ENCODE measurements at regions not wholly inside any gene's neighbourhood (a gene's known extent, or its start where the extent isn't known, plus 50 kb on each side); places are given as distances from the start of the nearest gene placed in this dataset.

- FAIRE-seq (no peak), DNase-seq (ENCODE audit: insufficient read length, low spot score) (no peak)
Measured at GRCh38 chr1:193634876-193635275, 448.5 kb upstream of the B3GALT2 start.

GRCh38 chr1:193634470-193634869, 448.1 kb upstream of the B3GALT2 start:
- FAIRE-seq = no peak
- DNase-seq (ENCODE audit: insufficient read length, low spot score) = no peak

DNA sequence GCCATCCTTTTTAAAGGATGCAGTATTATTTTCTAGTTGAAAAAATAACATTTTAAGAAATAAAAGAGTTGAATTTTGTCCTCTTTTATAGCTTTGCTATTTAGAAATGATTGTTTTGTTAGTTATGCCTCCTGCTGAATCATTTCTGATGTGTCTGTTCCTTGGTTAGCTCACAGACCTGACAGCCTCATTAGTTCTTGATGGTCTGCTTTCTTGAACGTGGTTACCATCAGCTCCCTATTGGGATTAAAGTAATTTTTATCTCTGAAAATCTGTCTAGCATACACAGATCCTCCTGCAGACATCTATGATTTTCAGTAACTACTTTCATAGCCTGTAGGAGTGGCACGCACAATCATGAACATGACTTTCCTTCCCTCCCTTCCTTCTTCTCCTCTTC, 447.6 kb upstream of the B3GALT2 start:
- FAIRE-seq (no peak), DNase-seq (ENCODE audit: insufficient read length, low spot score) (no peak)

- DNase-seq (ENCODE audit: insufficient read length, low spot score) = no peak
- FAIRE-seq = no peak
Measured at GRCh38 chr1:193633093-193633492, 446.7 kb upstream of the B3GALT2 start.

DNA sequence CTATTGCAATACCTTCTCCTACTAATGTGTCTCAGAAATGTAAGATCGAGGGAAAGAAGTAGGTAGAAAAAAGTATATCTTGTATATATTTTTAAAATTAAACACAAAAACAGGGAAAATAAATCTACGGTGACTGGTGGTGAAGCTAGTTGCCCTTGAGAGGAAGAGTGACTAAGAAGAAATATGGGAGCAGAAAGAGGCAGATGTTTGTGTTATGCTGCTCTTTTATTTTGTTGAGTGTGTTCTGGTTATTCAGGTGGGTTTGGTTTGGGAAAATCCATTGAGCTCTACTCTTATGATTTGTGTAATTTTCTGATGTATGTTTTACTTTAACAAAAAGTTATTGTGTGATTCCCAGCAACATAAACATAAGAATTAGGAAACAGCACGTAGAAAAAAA, 444.9 kb upstream of the B3GALT2 start:
- no peak for FAIRE-seq
- DNase-seq (ENCODE audit: insufficient read length, low spot score) = no peak

GRCh38 chr1:193629875-193630274, 443.5 kb upstream of the B3GALT2 start:
- FAIRE-seq (no peak), DNase-seq (ENCODE audit: insufficient read length, low spot score) (no peak)

GRCh38 chr1:193626695-193627094, 440.3 kb upstream of the B3GALT2 start:
- DNase-seq (ENCODE audit: insufficient read length, low spot score) (no peak), FAIRE-seq (no peak)

- FAIRE-seq (no peak), DNase-seq (ENCODE audit: insufficient read length, low spot score) (no peak)
Measured at GRCh38 chr1:193625255-193625654, 438.8 kb upstream of the B3GALT2 start.

DNA sequence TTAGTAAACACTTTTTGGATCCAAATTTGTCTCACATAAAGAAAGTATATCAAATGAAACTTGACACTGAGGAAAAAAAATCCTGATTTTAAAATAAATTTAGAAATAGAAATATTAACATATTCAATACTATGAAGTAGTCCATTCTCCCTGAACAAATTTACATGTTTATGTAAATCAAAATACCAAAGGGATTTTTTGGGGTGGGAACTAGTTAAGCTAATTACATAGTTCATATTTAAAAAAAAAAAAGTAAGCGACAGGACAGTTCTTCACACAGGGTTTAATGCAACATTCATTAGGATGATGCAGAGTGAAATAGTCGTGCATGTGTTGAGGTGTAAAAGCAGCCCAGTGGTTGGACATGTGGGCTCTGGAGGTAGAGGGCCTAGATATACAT, 433.5 kb upstream of the B3GALT2 start:
- no peak for FAIRE-seq
- DNase-seq (ENCODE audit: insufficient read length, low spot score) = no peak

GRCh38 chr1:193614817-193615216, 428.4 kb upstream of the B3GALT2 start:
- DNase-seq (ENCODE audit: insufficient read length, low spot score) (no peak), FAIRE-seq (no peak)

DNA sequence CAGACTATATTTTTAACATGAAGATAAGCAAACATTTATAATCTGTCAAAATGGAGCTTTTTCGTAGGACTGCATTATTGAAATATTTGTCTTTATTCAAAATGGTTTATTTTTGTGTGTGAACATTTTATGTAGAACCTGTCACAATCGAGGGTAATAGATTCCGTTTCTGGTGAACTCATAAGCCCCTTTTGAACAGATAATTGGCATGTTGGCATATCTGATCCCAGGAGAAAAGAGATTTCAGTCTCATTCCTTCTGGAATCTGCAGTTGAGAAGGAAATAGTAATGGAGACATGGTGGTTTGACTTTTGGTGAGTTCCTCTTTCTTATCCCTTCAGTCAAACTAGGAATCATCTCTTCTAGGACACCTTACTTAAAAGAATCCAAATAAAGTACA, 427.9 kb upstream of the B3GALT2 start:
- DNase-seq (ENCODE audit: insufficient read length, low spot score) (no peak), FAIRE-seq (no peak)

GRCh38 chr1:193613041-193613440, 426.6 kb upstream of the B3GALT2 start:
- no peak for FAIRE-seq
- no peak for DNase-seq (ENCODE audit: insufficient read length, low spot score)

DNA sequence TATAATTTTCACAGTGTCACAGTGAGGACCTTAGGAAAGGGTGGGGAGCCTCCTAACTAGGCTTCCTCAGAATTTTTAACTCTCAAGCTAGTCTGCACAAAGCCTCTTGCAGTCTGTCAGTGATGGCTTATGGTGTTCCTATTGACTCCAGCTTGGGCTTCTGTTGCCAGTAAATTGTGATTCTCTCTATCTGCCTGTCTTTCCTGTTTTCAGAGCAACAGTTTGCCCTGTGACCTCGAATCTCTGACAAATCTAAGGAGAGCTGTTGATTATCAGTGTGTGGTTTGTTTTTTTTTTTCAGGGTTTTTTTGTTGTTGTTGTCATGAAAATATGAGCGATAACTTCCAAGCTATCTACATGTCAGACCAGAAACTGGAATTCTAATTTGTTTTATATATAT, 423.2 kb upstream of the B3GALT2 start:
- no peak for FAIRE-seq
- no peak for DNase-seq (ENCODE audit: insufficient read length, low spot score)

GRCh38 chr1:193607787-193608186, 421.4 kb upstream of the B3GALT2 start:
- FAIRE-seq = no peak

GRCh38 chr1:193606035-193606434, 419.6 kb upstream of the B3GALT2 start:
- FAIRE-seq (no peak), DNase-seq (ENCODE audit: insufficient read length, low spot score) (no peak)

More at GRCh38 chr1:193607787-193608186, 421.4 kb upstream of the B3GALT2 start:
- DNase-seq (ENCODE audit: insufficient read length, low spot score) = no peak

DNA sequence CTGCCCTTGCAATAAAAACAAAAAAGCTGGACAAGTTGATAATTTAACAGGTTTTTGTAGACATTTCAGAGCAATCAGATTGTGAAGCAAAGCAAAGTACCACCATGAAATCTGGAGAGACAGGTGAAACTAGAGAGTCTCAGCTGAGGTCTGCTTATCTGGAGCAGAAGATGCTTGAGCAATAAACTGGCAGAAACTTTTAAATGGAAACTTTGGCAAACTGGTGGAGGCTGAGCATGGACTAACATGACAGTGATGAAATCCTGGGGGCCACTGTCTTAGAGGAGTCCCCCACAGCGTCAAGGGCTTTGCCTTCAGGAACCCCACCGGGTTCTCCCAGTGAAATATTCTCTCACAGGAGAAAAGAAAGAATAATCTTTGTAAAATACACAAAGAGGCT, 416.3 kb upstream of the B3GALT2 start:
- DNase-seq (ENCODE audit: insufficient read length, low spot score) = no peak
- no peak for FAIRE-seq

GRCh38 chr1:193593147-193593885, 406.9 kb upstream of the B3GALT2 start:
- no peak for FAIRE-seq
- no peak for DNase-seq (ENCODE audit: insufficient read length, low spot score)

DNA sequence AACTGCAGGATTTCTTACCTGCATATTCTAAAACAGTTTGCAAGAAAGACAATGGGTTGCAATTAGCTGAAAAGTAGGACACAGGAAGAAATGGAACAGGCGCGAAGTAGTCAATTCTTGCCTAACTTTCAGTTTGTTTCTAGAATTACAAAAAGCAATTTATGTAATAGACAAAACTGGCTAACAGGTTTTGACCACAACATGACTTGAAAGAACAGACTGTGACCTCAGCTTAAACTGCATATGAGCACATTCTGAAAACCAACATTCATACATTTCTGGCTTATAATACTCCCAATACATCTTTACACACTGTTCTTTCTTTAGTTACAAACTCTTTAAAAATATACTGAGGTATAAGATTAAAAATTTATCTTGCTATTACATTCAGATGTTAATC, 405.9 kb upstream of the B3GALT2 start:
- FAIRE-seq (no peak), DNase-seq (ENCODE audit: insufficient read length, low spot score) (no peak)

GRCh38 chr1:193590102-193590501, 403.7 kb upstream of the B3GALT2 start:
- no peak for DNase-seq (ENCODE audit: insufficient read length, low spot score)
- no peak for FAIRE-seq

DNA sequence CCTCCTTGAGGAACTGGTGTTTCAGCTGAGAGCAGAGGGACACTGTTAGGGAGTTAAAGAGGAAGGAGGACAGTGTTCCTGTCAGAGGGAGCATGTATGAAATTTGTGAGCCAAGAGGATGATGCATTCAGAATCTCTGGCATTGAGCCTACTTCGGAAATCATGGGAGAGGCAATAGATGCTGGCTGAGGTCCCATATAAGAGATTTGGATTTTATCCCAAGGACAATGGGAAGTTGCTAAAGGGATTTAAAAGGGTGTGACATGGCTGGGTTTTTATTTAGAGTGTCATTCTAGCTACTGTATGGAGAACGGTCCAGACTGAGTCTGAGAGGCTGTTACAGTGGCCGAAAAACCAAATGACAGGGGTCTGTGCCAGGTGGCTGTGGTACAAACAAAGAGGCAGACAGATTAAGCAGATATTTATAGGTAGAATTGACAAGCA, 403.2 kb upstream of the B3GALT2 start:
- no peak for FAIRE-seq
- DNase-seq (ENCODE audit: insufficient read length, low spot score) = no peak

- DNase-seq (ENCODE audit: insufficient read length, low spot score) (no peak), FAIRE-seq (no peak)
Measured at GRCh38 chr1:193588311-193589082, 402.1 kb upstream of the B3GALT2 start.

DNA sequence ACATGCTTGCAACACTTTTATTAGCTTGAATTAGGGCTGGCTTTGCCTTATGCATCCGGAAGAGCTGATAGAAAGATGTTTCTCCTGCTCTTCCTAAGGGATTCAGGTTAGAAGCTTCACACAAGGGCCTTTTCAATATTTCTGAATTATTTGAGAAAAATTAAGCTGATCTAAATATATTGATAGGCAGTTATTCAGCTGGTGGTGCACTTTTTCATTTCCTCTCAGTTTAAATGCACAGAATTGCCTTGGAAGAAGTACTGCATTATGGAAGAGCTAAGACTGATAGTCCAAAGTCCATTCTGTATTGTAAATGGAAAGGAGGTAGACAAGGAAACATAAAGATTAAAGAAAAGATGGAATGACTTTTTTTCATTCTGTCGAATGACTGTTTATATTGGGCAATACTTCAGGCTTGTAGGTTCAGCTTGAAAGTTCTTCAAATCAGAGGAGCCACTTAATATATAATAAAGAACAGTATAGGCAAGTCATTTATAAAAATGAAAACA, 398.4 kb upstream of the B3GALT2 start:
- no peak for FAIRE-seq
- no peak for DNase-seq (ENCODE audit: insufficient read length, low spot score)

Measured in HTR-8/SVneo (cell line).